ENCODE measurements at regions not wholly inside any gene's neighbourhood (a gene's known extent, or its start where the extent isn't known, plus 50 kb on each side); places are given as distances from the start of the nearest gene placed in this dataset.

DNA sequence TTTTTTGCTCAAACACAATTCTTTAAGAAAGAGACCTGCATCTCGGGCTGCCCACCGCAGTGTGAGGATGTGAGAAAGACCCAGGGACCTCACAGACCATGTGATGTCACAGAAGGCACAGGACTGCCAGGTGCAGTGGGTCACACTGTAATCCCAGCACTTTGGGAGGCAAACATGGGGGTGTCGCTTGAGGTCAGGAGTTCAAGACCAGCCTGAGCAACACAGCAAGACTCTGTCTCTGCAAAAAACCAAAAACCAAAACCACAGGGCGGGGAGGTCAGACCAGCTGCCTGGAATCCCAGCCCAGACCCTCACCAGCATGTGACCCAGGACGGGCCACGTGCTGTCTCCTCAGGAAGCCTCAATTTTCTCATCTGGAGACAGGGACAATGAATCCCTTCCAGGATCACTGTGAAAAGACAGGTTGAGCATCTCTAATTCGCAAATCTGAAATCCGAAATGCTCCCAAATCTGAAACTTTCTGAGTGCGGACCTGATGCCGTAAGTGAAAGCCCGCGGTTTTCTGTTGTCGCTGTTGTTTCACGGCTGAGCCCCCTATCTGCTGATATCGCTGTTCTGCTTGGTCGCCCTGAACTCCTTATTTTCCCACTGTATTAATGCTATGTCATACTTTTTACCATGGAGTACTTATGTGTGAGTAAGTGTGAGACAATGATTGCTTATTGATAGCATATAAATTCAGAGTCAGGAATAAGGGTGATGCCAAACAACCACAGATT, 159.5 kb upstream of the PTPN1 start:
- Histone ChIP-seq H3K4me2 (ENCODE audit: low read depth, low read length, poor library complexity, severe bottlenecking) (no peak overlapping the region), H3K4me3 (ENCODE audit: insufficient read depth, low read length, poor library complexity, severe bottlenecking) (no peak overlapping the region), H3F3A (ENCODE audit: insufficient read depth) (no peaks in the 10 kb centered on the region), H4K20me1 (ENCODE audit: low read depth, low read length) (no peaks in the 10 kb centered on the region), H3K9me3 (ENCODE audit: insufficient read depth, low read length) (no peaks in the 10 kb centered on the region), H3K27ac (ENCODE audit: low read depth, low read length) (no peak overlapping the region), H3K9me2 (replicated peaks; ENCODE audit: insufficient read depth, low read length) (no peaks in the 10 kb centered on the region), H3K9ac (ENCODE audit: low read length) (no peak overlapping the region), H3K27me3 (ENCODE audit: low read length) (no peaks in the 10 kb centered on the region), H3K79me2 (ENCODE audit: insufficient read depth, low read length) (no peaks in the 10 kb centered on the region), H3K36me3 (ENCODE audit: low read length) (no peaks in the 10 kb centered on the region), H2AFZ (ENCODE audit: low read depth, low read length, severe bottlenecking) (no peak overlapping the region)
- no peak for TF ChIP-seq EZH2phosphoT487 (conservative IDR thresholded peaks at IDR 0.05; ENCODE audit: low read length)
- TF ChIP-seq, protein P1, sequence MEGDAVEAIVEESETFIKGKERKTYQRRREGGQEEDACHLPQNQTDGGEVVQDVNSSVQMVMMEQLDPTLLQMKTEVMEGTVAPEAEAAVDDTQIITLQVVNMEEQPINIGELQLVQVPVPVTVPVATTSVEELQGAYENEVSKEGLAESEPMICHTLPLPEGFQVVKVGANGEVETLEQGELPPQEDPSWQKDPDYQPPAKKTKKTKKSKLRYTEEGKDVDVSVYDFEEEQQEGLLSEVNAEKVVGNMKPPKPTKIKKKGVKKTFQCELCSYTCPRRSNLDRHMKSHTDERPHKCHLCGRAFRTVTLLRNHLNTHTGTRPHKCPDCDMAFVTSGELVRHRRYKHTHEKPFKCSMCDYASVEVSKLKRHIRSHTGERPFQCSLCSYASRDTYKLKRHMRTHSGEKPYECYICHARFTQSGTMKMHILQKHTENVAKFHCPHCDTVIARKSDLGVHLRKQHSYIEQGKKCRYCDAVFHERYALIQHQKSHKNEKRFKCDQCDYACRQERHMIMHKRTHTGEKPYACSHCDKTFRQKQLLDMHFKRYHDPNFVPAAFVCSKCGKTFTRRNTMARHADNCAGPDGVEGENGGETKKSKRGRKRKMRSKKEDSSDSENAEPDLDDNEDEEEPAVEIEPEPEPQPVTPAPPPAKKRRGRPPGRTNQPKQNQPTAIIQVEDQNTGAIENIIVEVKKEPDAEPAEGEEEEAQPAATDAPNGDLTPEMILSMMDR (IDR thresholded peaks at IDR 0.05; ENCODE audit: insufficient read depth, low read length, poor library complexity, severe bottlenecking) = no peak

DNA sequence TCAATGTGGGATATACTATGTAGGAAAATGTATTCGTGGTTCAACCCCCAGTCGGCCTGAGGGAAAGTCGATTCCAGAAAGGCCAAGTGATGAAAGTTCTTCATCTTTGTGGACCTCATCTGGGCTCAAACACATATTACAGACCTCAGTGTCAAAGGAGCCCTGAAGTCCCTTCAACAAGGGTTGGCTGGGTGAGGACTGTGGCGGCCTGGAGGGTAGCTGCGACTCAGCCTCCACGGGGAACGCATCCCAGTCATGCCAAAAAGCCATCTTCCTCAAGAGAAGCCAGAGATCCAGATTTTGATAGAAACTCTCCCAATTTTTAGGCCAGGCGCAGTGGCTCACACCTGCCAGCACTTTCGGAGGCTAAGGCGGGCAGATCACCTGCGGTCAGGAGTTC, 158.6 kb upstream of the PTPN1 start:
- no peak overlapping the region for H2AFZ ChIP-seq (ENCODE audit: low read depth, low read length, severe bottlenecking)
- H3K36me3 ChIP-seq (ENCODE audit: low read length) = no peaks in the 10 kb centered on the region
- H3K9me3 ChIP-seq (ENCODE audit: insufficient read depth, low read length) = no peaks in the 10 kb centered on the region
- no peaks in the 10 kb centered on the region for H3F3A ChIP-seq (ENCODE audit: insufficient read depth)
- TF ChIP-seq, protein P1 (IDR thresholded peaks at IDR 0.05; ENCODE audit: insufficient read depth, low read length, poor library complexity, severe bottlenecking) = no peak
- TF ChIP-seq EZH2phosphoT487 (conservative IDR thresholded peaks at IDR 0.05; ENCODE audit: low read length) = no peak
- no peak overlapping the region for H3K4me2 ChIP-seq (ENCODE audit: low read depth, low read length, poor library complexity, severe bottlenecking)
- no peak overlapping the region for H3K9ac ChIP-seq (ENCODE audit: low read length)
- H3K27ac ChIP-seq (ENCODE audit: low read depth, low read length) = no peak overlapping the region
- no peaks in the 10 kb centered on the region for H3K27me3 ChIP-seq (ENCODE audit: low read length)
- H3K79me2 ChIP-seq (ENCODE audit: insufficient read depth, low read length) = no peaks in the 10 kb centered on the region
- no peaks in the 10 kb centered on the region for H4K20me1 ChIP-seq (ENCODE audit: low read depth, low read length)
- no peaks in the 10 kb centered on the region for H3K9me2 ChIP-seq (replicated peaks; ENCODE audit: insufficient read depth, low read length)
- H3K4me3 ChIP-seq (ENCODE audit: insufficient read depth, low read length, poor library complexity, severe bottlenecking) = no peak overlapping the region

GRCh38 chr20:50353289-50353961, 156.8 kb upstream of the PTPN1 start:
- H3K9ac ChIP-seq (ENCODE audit: low read length) = no peak overlapping the region

More at GRCh38 chr20:50353289-50353961, 156.8 kb upstream of the PTPN1 start:
- H3K36me3 ChIP-seq (ENCODE audit: low read length) = no peaks in the 10 kb centered on the region
- no peaks in the 10 kb centered on the region for H4K20me1 ChIP-seq (ENCODE audit: low read depth, low read length)
- H3F3A ChIP-seq (ENCODE audit: insufficient read depth) = no peaks in the 10 kb centered on the region
- H3K9me3 ChIP-seq (ENCODE audit: insufficient read depth, low read length) = no peaks in the 10 kb centered on the region
- no peak overlapping the region for H3K4me3 ChIP-seq (ENCODE audit: insufficient read depth, low read length, poor library complexity, severe bottlenecking)
- H3K27ac ChIP-seq (ENCODE audit: low read depth, low read length) = no peak overlapping the region
- TF ChIP-seq EZH2phosphoT487 (conservative IDR thresholded peaks at IDR 0.05; ENCODE audit: low read length) = no peak
- TF ChIP-seq, protein P1 (IDR thresholded peaks at IDR 0.05; ENCODE audit: insufficient read depth, low read length, poor library complexity, severe bottlenecking) = no peak
- H2AFZ ChIP-seq (ENCODE audit: low read depth, low read length, severe bottlenecking) = no peak overlapping the region
- H3K79me2 ChIP-seq (ENCODE audit: insufficient read depth, low read length) = no peaks in the 10 kb centered on the region
- no peaks in the 10 kb centered on the region for H3K27me3 ChIP-seq (ENCODE audit: low read length)
- H3K9me2 ChIP-seq (replicated peaks; ENCODE audit: insufficient read depth, low read length) = no peaks in the 10 kb centered on the region
- no peak overlapping the region for H3K4me2 ChIP-seq (ENCODE audit: low read depth, low read length, poor library complexity, severe bottlenecking)

Measured in SU-DHL-6 (cell line).